ENCODE measurements at regions not wholly inside any gene's neighbourhood (a gene's known extent, or its start where the extent isn't known, plus 50 kb on each side); places are given as distances from the start of the nearest gene placed in this dataset.

GRCh38 chr9:16045651-16046280 lies 492.9 kb downstream of the CCDC171 start:
- no peak for DNase-seq
- Histone ChIP-seq H3K27ac (ENCODE audit: low read depth, low read length) (no peak overlapping the region), H3K4me1 (ENCODE audit: insufficient read depth, low read length) (no peaks in the 10 kb centered on the region), H3K36me3 (ENCODE audit: insufficient read depth, low read length) (no peaks in the 10 kb centered on the region), H3K9me3 (ENCODE audit: low read length) (no peaks in the 10 kb centered on the region), H3K27me3 (ENCODE audit: insufficient read depth, low read length, poor library complexity, severe bottlenecking) (no peaks in the 10 kb centered on the region), H3K4me3 (ENCODE audit: low read length) (no peak overlapping the region)
- no peaks in the 10 kb centered on the region for H3K4me1 Mint-ChIP-seq
- H3K4me3 Mint-ChIP-seq, result no peak overlapping the region
- no peak overlapping the region for H3K27ac Mint-ChIP-seq
- H3K9me3 Mint-ChIP-seq, result peaks cover 0 to 14% (median 9%) of the 10 kb centered on the region in 5 donors
- no peaks in the 10 kb centered on the region for H3K27me3 Mint-ChIP-seq
- H3K36me3 Mint-ChIP-seq, result no peaks in the 10 kb centered on the region
- ChIA-PET POLR2A (no interaction called here), CTCF (no interaction called here)

GRCh38 chr9:16046713-16047112 lies 493.9 kb downstream of the CCDC171 start:
- H3K27me3 Mint-ChIP-seq, result no peaks in the 10 kb centered on the region
- peaks cover 0 to 9% (median 8%) of the 10 kb centered on the region in 5 donors for H3K9me3 Mint-ChIP-seq
- no peaks in the 10 kb centered on the region for H3K27me3 ChIP-seq (ENCODE audit: insufficient read depth, low read length, poor library complexity, severe bottlenecking)
- CTCF ChIA-PET, result no interaction called here
- H3K36me3 Mint-ChIP-seq, result no peaks in the 10 kb centered on the region
- no peaks in the 10 kb centered on the region for H3K36me3 ChIP-seq (ENCODE audit: insufficient read depth, low read length)
- DNase-seq, result no peak
- H3K4me1 ChIP-seq (ENCODE audit: insufficient read depth, low read length), result no peaks in the 10 kb centered on the region
- H3K4me1 Mint-ChIP-seq, result no peaks in the 10 kb centered on the region
- no peak overlapping the region for H3K4me3 ChIP-seq (ENCODE audit: low read length)
- H3K27ac ChIP-seq (ENCODE audit: low read depth, low read length), result no peak overlapping the region
- POLR2A ChIA-PET, result no interaction called here
- no peak overlapping the region for H3K4me3 Mint-ChIP-seq
- no peak overlapping the region for H3K27ac Mint-ChIP-seq
- no peaks in the 10 kb centered on the region for H3K9me3 ChIP-seq (ENCODE audit: low read length)

- Mint-ChIP-seq H3K27ac (no peak overlapping the region), H3K27me3 (peaks cover 0 to 3% of the 10 kb centered on the region in 2 donors), H3K4me3 (no peak overlapping the region), H3K9me3 (peaks cover 0 to 14% (median 5%) of the 10 kb centered on the region in 5 donors), H3K36me3 (no peaks in the 10 kb centered on the region), H3K4me1 (no peaks in the 10 kb centered on the region)
- Histone ChIP-seq H3K27me3 (ENCODE audit: insufficient read depth, low read length, poor library complexity, severe bottlenecking) (no peaks in the 10 kb centered on the region), H3K4me1 (ENCODE audit: insufficient read depth, low read length) (no peaks in the 10 kb centered on the region), H3K4me3 (ENCODE audit: low read length) (no peak overlapping the region), H3K36me3 (ENCODE audit: insufficient read depth, low read length) (no peaks in the 10 kb centered on the region), H3K27ac (ENCODE audit: low read depth, low read length) (no peak overlapping the region), H3K9me3 (ENCODE audit: low read length) (no peaks in the 10 kb centered on the region)
- CTCF ChIA-PET, result no interaction called here
- POLR2A ChIA-PET, result no interaction called here
- DNase-seq, result no peak
Measured at GRCh38 chr9:16048129-16048528, 495.3 kb downstream of the CCDC171 start.

GRCh38 chr9:16052146-16052545 lies 499.3 kb downstream of the CCDC171 start:
- H3K27ac Mint-ChIP-seq, result no peak overlapping the region

GRCh38 chr9:16052757-16053530 lies 500.1 kb downstream of the CCDC171 start:
- CTCF ChIA-PET, result no interaction called here

More at GRCh38 chr9:16052146-16052545, 499.3 kb downstream of the CCDC171 start:
- no peaks in the 10 kb centered on the region for H3K4me1 ChIP-seq (ENCODE audit: insufficient read depth, low read length)
- no peaks in the 10 kb centered on the region for H3K9me3 ChIP-seq (ENCODE audit: low read length)
- Mint-ChIP-seq H3K9me3 (peaks cover 0 to 7% (median 4%) of the 10 kb centered on the region in 5 donors), H3K4me1 (no peaks in the 10 kb centered on the region), H3K36me3 (no peaks in the 10 kb centered on the region), H3K4me3 (no peak overlapping the region), H3K27me3 (peaks cover 0 to 3% of the 10 kb centered on the region in 2 donors)
- no peak for DNase-seq
- H3K4me3 ChIP-seq (ENCODE audit: low read length), result no peak overlapping the region
- H3K27me3 ChIP-seq (ENCODE audit: insufficient read depth, low read length, poor library complexity, severe bottlenecking), result no peaks in the 10 kb centered on the region
- H3K27ac ChIP-seq (ENCODE audit: low read depth, low read length), result no peak overlapping the region
- H3K36me3 ChIP-seq (ENCODE audit: insufficient read depth, low read length), result no peaks in the 10 kb centered on the region
- CTCF ChIA-PET, result no interaction called here
- POLR2A ChIA-PET, result no interaction called here

GRCh38 chr9:16057541-16057940 lies 504.7 kb downstream of the CCDC171 start:
- H3K4me3 Mint-ChIP-seq, result no peak overlapping the region
- no peak overlapping the region for H3K4me3 ChIP-seq (ENCODE audit: low read length)
- no peak for DNase-seq
- H3K9me3 ChIP-seq (ENCODE audit: low read length), result no peaks in the 10 kb centered on the region
- H3K4me1 Mint-ChIP-seq, result peaks cover 4 to 5% (median 5%) of the 10 kb centered on the region in 3 donors
- H3K27me3 Mint-ChIP-seq, result peaks cover 0 to 3% of the 10 kb centered on the region in 2 donors
- ChIA-PET POLR2A (no interaction called here), CTCF (no interaction called here)
- peaks cover 6 to 9% (median 6%) of the 10 kb centered on the region in 5 donors for H3K9me3 Mint-ChIP-seq
- no peaks in the 10 kb centered on the region for H3K36me3 Mint-ChIP-seq
- H3K27ac Mint-ChIP-seq, result no peak overlapping the region
- no peak overlapping the region for H3K27ac ChIP-seq (ENCODE audit: low read depth, low read length)
- no peaks in the 10 kb centered on the region for H3K36me3 ChIP-seq (ENCODE audit: insufficient read depth, low read length)
- H3K27me3 ChIP-seq (ENCODE audit: insufficient read depth, low read length, poor library complexity, severe bottlenecking), result no peaks in the 10 kb centered on the region
- no peaks in the 10 kb centered on the region for H3K4me1 ChIP-seq (ENCODE audit: insufficient read depth, low read length)

More at GRCh38 chr9:16052757-16053530, 500.1 kb downstream of the CCDC171 start:
- Mint-ChIP-seq H3K27ac (no peak overlapping the region), H3K9me3 (peaks cover 0 to 7% (median 4%) of the 10 kb centered on the region in 5 donors), H3K36me3 (no peaks in the 10 kb centered on the region), H3K27me3 (peaks cover 0 to 3% of the 10 kb centered on the region in 2 donors), H3K4me1 (no peaks in the 10 kb centered on the region), H3K4me3 (no peak overlapping the region)
- POLR2A ChIA-PET, result no interaction called here
- H3K36me3 ChIP-seq (ENCODE audit: insufficient read depth, low read length), result no peaks in the 10 kb centered on the region
- H3K4me1 ChIP-seq (ENCODE audit: insufficient read depth, low read length), result no peaks in the 10 kb centered on the region
- DNase-seq, result no peak
- H3K27ac ChIP-seq (ENCODE audit: low read depth, low read length), result no peak overlapping the region
- H3K27me3 ChIP-seq (ENCODE audit: insufficient read depth, low read length, poor library complexity, severe bottlenecking), result no peaks in the 10 kb centered on the region
- H3K4me3 ChIP-seq (ENCODE audit: low read length), result no peak overlapping the region
- no peaks in the 10 kb centered on the region for H3K9me3 ChIP-seq (ENCODE audit: low read length)

- ChIA-PET POLR2A (no interaction called here), CTCF (no interaction called here)
Measured at GRCh38 chr9:16058131-16058549, 505.3 kb downstream of the CCDC171 start.

GRCh38 chr9:16060436-16061129 lies 507.7 kb downstream of the CCDC171 start:
- H3K27ac ChIP-seq (ENCODE audit: low read depth, low read length), result no peak overlapping the region
- Mint-ChIP-seq H3K27me3 (no peaks in the 10 kb centered on the region), H3K4me3 (no peak overlapping the region), H3K27ac (no peak overlapping the region), H3K36me3 (no peaks in the 10 kb centered on the region), H3K4me1 (peaks cover 4 to 5% (median 5%) of the 10 kb centered on the region in 3 donors), H3K9me3 (peaks cover 2 to 11% (median 6%) of the 10 kb centered on the region in 5 donors)
- H3K4me3 ChIP-seq (ENCODE audit: low read length), result no peak overlapping the region
- no peaks in the 10 kb centered on the region for H3K36me3 ChIP-seq (ENCODE audit: insufficient read depth, low read length)
- no peaks in the 10 kb centered on the region for H3K4me1 ChIP-seq (ENCODE audit: insufficient read depth, low read length)
- H3K27me3 ChIP-seq (ENCODE audit: insufficient read depth, low read length, poor library complexity, severe bottlenecking), result no peaks in the 10 kb centered on the region
- CTCF ChIA-PET, result no interaction called here
- H3K9me3 ChIP-seq (ENCODE audit: low read length), result no peaks in the 10 kb centered on the region
- DNase-seq, result no peak
- POLR2A ChIA-PET, result no interaction called here

More at GRCh38 chr9:16058131-16058549, 505.3 kb downstream of the CCDC171 start:
- H3K27me3 Mint-ChIP-seq, result no peaks in the 10 kb centered on the region
- peaks cover 2 to 10% (median 6%) of the 10 kb centered on the region in 5 donors for H3K9me3 Mint-ChIP-seq
- H3K9me3 ChIP-seq (ENCODE audit: low read length), result no peaks in the 10 kb centered on the region
- DNase-seq, result peak in 1 of 5 donors; percentile 12
- H3K36me3 Mint-ChIP-seq, result no peaks in the 10 kb centered on the region
- H3K4me1 Mint-ChIP-seq, result peaks cover 4 to 5% (median 5%) of the 10 kb centered on the region in 3 donors
- H3K4me3 ChIP-seq (ENCODE audit: low read length), result no peak overlapping the region
- H3K27ac Mint-ChIP-seq, result peak overlapping the region in 1 of 8 donors; percentile 56
- no peaks in the 10 kb centered on the region for H3K27me3 ChIP-seq (ENCODE audit: insufficient read depth, low read length, poor library complexity, severe bottlenecking)
- no peak overlapping the region for H3K27ac ChIP-seq (ENCODE audit: low read depth, low read length)
- no peaks in the 10 kb centered on the region for H3K36me3 ChIP-seq (ENCODE audit: insufficient read depth, low read length)
- no peaks in the 10 kb centered on the region for H3K4me1 ChIP-seq (ENCODE audit: insufficient read depth, low read length)
- peak overlapping the region in 1 of 7 donors; percentile 51 for H3K4me3 Mint-ChIP-seq

Data from CD8-positive, alpha-beta memory T cell (primary cell).